ENCODE measurements at regions not wholly inside any gene's neighbourhood (a gene's known extent, or its start where the extent isn't known, plus 50 kb on each side); places are given as distances from the start of the nearest gene placed in this dataset.

DNA sequence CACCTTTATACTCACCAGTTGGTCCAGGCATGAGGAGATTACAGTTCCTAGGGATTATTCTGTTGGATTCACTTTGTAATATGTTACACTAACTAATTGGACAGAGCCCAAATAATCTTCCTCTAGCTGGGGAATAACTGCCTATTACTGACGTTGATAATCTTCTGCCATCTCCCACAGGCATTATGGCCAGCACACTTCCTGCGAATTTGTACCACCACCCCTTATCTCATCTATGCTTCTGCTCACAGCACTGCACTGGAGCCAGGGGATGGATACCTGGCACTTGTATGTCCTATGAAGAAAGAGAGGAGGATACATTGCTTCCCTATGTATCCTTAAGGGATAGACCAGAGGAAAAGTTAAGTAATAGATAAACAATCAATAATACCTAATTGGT, 494.8 kb upstream of the MAN1A1 start:
- no peak for TF ChIP-seq CTCF (conservative IDR thresholded peaks at IDR 0.05; ENCODE audit: low read depth, low read length)
- TF ChIP-seq EZH2 (IDR thresholded peaks at IDR 0.05; ENCODE audit: borderline replicate concordance, low read depth, low read length, poor library complexity, severe bottlenecking): no peak
